ENCODE measurements at regions not wholly inside any gene's neighbourhood (a gene's known extent, or its start where the extent isn't known, plus 50 kb on each side); places are given as distances from the start of the nearest gene placed in this dataset.
A peak's percentile ranks its signal among the peaks of the same experiment; 100 is the strongest.

GRCh38 chr18:67621049-67621713 is 104.7 kb upstream of the DSEL start:
- no peak for DNase-seq

DNA sequence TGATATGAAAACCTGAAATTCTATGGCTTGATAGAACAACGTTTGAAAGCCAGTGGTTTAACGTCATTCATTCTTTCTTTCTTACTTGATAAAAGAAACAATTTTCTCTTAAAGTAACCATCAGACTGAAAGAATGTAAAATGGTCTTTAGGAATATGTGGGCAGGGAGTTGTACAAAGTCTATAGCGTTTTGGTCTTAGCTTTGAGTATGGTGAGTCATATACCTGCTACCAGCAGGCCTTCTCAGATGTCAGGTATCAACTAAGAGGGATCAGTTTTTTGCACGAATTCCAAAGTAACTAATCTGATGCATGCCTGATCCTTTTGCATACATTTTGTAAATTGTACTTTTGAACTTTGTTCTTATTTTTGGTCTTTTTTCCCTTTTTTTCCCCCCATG is 101.5 kb upstream of the DSEL start:
- no peak for DNase-seq

GRCh38 chr18:67615876-67616275 is 99.4 kb upstream of the DSEL start:
- no peak for DNase-seq

GRCh38 chr18:67613731-67614130 is 97.2 kb upstream of the DSEL start:
- DNase-seq, result no peak

- peak; percentile 75 for DNase-seq
Observed at GRCh38 chr18:67612281-67612680, 95.8 kb upstream of the DSEL start.

DNA sequence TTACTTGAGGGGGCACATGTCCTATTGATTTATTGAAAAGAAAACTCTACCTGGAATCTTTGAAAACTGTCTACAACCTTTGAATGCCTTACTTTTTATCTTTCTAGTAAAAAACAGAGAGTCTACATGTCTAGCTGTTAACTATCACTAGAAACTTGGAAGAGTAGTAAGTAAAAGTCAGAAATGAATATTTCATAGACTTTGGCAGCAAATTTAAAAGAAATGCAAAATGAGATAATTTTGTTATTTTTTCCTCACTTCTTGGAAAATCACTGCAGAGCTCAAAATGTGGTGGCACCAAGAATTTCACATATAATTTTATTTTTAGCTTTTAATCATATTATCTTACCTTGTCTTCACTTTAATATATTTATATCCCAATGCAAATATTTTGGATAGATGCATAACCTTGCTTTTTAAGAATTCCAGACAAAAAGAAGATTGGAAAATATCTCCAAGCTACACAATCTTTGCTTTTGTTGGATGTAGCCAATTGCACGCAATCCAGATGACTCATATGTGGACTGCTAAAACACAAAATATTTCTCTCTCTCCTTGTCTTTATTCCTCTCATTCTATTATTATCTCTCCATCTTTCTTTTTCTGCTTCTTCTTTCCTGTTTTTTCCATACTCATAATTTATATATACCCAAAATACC is 92.2 kb upstream of the DSEL start:
- no peak for DNase-seq

DNA sequence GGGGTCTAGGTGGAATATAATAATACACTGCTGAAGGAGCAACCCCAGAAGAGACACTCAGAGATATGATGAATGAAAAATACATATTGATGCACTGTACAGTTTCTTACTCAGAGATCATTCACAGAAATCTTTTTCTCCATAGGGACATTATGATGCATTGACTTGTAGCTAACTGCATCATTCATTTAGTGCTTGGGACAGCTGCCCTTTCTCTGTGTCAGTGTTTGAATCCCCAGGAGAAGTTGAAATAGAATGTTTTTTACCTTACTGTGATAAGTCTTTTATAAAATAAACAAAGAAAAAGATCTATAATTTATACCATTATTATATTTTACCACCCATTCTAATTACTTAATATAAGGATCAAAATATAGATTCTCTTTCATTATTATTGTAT is 91.7 kb upstream of the DSEL start:
- DNase-seq, result no peak

GRCh38 chr18:67600181-67601180 is 84.0 kb upstream of the DSEL start:
- no peak for DNase-seq

GRCh38 chr18:67599277-67599676 is 82.8 kb upstream of the DSEL start:
- no peak for DNase-seq

DNA sequence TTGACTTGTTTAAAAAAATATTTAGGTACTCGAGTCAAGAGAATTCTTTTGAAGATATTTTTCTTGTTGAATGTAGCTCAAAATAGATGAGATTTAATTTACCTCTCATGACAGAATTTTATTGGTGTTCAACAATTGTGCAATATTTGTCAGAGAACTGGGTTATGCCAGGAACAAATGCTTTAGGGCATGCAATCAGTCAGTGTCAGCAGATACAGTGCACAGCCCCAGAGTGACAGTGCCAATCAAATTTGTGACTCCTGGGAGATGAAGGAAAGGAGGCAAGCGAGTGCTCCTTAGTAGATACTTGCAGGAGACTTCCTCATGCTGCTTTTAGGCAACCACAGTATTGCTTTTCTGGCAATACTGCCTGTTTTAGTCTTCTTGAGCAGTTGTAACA is 81.2 kb upstream of the DSEL start:
- DNase-seq, result no peak

GRCh38 chr18:67596003-67596402 is 79.5 kb upstream of the DSEL start:
- no peak for DNase-seq

DNA sequence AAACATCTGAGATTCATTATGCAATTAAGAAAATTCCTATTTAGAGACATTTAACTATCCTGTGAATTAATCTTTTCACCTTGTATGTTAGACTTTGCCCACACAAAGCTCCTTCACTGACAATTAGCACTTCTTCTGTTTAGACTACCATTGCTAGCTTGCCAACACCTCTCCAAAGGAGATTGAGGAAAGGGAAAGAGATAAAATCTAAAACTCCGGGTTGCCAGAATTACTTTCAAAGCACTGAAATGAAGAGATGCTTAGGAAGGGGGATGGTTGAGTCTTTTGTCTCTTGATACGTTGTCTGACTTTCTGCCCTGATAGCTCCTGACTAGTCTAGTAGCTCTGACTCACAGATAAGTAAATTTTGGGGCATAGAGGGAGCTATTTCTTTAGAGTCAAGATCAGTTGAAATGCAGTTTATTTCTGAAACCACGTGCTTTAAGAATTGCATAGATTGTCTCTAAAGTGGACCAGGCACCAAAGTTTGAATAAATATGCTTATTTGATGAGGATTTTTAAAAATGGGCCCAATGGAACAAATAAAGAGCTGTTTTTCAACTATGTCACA is 74.1 kb upstream of the DSEL start:
- DNase-seq, result no peak

DNA sequence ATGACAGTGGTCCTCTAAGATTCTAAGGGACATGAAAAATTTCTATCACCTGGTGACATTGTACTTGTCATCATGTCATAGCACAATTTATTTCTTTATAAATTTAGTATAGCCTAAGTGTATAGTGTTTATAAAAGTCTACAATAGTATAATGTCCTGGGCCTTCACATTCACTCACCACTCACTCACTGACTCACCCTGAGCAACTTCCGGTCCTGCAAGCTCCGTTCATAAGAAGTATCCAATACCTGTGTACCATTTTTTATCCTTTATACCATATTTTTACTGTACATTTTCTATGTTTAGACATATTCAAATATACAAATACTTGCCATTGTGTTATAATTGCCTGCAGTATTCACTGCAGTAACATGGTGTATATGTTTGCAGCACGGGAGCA is 72.8 kb upstream of the DSEL start:
- DNase-seq, result no peak

DNA sequence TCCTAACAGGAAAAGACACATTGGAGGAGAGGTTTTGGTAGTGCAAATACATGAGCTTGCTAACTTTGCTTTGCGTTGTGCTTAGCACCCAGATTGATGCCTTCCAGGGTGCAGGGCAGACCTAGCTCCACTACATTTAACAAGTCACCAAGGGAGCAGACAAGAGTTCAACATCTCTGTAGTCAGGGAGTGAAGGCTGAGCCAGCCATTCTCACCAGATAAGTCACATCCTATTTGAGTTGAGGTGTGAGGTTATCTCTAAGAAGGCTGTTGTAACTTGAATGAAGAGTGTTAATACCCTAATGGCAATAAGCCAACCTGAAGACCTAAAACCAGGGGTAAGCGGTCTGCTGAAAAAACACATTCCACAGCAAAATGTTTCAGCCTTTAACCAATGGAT is 69.6 kb upstream of the DSEL start:
- DNase-seq, result no peak

DNA sequence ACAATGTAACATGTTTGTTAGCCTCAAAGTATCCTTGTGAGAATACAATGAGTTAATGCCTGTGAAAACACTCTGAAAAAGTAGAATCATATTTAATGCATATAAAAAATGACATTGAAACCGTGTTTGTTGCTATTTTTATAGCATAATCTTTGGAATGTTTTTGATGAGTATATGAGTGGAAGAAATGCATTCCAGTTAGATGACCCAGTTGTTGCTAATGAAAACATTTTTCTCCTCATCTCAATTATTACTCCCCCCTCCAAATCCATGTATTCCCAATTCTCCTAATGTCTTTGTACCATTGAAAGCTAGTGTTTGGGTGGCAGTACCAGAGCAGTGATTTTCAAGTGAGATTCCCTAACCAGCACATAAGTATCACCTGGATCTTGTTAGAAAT is 67.1 kb upstream of the DSEL start:
- no peak for DNase-seq

GRCh38 chr18:67582488-67582887 is 66.0 kb upstream of the DSEL start:
- DNase-seq, result no peak

GRCh38 chr18:67581178-67581577 is 64.7 kb upstream of the DSEL start:
- no peak for DNase-seq

- no peak for DNase-seq
Observed at GRCh38 chr18:67577386-67577785, 60.9 kb upstream of the DSEL start.

DNA sequence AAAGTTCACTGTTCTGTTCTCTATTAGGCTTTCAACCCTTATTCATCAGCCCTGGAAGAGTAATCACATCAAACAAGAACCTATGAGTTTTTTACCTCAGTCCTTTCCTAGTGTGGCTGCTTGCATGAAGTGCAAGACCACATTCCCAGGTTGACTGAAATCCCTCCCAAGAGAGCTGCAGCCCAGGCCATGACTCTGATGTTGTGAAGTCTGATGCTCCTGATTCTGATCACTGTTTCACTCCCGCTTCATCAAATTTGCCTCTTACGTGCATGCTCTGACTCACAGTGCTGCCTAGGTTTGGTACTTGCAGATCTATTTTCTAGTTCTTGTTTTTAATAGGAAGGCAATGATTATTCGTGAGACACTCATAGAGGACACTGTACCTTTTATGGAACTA is 58.2 kb upstream of the DSEL start:
- peak; percentile 88 for DNase-seq

GRCh38 chr18:67568166-67568565 is 51.6 kb upstream of the DSEL start:
- DNase-seq, result no peak

Data from NCI-H526 treated with DMSO at 0.1 percent for 48 hours (cell line).